ENCODE measurements at regions not wholly inside any gene's neighbourhood (a gene's known extent, or its start where the extent isn't known, plus 50 kb on each side); places are given as distances from the start of the nearest gene placed in this dataset.

DNA sequence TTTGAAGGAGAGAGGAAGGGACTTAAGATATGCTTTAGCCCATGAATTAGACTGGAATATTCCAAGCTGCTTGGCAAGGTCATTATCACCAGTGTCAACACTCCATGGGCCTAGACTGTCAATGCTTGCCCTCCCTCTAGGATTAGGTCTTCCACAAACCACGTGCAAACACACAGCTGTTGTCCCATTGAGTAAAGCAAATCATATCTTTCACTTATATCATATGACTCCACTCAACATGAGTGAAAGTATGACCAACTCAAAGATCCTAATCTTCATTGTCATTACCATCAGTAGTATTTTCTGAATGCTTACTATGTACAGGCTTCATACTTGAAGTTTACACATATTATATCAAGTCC, 57.0 kb upstream of the GRAMD2B start:
- DNase-seq: no peak

DNA sequence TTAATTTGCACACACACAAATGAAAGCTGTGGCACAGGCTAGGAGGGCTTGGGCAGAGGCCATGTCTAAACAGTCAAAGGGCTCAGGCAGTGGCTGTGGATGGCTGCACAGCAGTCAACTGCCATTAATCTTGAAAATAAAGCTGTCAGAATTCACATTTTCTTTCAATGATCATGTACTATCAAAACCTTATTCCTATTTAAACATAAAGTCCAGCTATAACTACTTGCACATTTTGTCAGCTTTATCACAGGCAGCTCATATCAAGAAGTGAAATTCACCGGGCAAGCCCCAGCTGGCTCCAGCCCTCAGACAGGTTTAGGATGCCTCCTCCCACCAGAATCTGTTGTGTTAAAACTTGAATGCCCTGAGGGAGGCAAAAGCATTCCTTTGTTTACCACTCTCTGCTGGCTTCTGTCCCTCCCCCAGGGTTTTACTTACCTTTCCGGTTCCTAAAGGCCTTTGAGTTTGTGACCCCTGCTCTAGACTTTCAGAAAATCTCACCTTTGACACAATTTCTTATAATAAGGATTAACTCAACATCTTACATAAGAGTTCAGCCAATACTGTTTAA, 54.9 kb upstream of the GRAMD2B start:
- DNase-seq: no peak

DNA sequence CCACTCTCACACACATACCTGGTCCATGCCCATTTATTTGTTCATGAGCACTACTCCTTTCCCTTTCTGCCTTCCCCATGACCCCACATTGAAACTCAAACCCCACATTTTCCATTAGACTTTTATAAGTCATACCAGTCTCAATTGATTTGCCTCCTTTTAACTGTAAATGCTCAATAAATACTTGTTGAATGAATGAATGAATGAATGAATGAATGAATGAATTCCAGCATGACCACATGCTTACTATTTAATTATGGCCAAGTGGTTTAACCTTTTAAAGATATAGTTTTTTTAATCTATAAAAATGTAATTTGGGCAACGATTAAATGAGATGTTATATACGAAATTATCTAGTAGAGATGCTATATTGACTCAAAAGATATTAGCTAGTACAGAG, 54.1 kb upstream of the GRAMD2B start:
- DNase-seq: no peak

DNA sequence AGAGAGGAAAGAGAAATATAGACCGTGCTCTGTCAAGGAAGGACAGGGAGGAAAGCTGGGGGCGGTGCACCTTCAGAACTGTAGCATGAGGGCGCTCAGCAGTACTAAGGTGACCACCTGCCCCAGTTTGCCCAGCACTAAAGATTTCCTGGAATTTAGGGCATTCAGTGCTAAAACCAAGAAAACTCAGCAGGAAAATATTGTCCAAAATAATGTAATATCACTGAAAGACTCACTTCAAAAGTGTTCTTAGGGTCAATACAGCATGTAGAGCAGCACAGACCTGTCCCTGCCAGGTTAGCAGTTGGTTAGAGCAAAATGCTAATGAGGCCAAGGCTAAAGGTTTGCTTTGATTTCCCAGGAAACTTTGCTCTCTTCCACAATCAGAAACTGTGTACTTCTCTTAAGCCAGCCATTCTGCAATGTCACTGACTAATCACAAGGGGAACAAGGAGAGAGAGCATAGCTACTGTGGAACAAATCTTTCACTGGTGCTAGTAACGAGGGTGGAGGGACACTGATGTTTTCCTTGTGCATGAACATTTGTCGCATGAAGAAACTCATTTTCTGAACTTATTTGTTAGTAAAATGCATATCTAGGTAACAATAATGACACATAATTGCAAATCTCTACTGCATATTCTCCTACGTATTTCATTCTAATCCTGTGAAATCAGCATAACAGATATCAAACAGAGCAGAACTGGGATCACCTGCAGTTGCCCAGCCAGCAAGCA, 53.0 kb upstream of the GRAMD2B start:
- no peak for DNase-seq

DNA sequence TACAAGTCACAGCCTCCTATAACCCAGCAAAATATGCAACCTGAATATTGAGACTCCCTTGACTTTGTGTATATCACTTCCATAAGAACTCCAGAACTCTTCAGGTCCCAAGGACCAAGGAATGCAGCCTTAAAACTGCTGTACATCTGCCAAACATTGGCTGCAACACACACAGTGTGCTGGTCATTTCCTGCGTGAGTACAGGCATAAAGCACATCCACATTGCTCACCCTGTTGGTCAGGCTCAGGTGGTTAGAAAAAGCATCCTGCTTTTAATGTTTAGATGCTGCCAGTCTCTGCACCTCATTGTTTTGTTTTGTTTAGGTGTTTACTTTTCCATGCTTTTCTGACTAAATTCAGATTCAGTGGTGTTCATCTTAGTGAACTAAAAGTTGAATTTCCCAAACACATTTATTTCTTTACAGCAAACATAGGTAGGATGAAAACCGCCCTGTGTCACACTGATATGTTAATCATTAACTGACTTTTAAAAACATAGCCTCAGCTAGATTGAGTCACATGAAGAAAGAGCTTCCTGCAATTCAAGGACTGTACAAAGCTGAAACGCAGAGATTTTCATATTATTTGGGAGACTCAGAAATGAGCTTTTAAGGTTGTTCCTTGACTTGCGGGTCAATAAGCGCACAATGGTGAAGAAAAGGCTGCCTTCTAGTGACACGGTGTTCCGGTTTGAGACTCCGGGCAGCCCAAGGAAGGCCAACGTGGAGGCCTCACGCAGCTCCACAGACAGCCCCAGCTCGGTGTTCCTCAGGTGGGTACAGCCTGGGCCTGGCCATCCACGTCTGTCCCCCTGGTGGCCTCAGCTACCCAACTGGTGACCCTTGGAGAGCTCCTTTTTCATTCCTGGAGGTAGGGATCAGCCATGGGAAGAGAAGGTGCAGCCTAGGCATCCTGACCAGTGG, 52.2 kb upstream of the GRAMD2B start:
- no peak for DNase-seq

DNA sequence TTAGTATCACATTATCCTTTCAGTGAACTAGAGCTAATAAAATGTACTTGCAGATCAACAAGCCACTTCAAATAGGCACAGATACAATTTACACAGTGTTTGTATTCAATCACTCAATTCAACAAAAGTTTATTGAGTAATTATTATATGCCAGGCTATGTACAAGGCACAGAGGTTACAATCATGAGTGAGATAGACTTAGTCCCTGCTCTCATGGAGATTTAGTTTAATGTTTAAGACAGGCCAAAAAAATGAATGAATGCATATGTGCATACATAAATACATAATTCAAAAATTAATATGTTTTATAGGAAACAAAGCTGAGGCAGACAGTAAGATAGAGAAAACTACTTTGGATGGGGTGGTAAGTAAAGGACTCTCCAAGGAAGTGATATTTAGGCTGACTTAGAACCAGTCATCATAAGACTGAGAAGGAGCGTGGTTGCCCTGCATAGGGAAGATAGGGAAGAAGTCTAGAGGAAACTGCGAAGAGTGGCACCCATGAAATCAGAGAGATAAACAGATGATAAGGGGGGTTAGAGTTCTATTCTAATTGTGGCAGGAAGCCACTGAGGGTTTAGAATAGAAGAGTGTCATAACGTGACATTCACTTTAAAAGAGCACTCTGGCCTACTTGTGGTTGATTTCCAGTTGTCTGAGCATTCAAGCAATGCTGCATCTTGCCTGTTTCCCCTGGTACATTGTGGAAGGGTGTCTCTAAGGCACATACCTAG, 49.7 kb upstream of the GRAMD2B start:
- no peak for DNase-seq

All from DMS79 (cell line).